GM19455 (cell line): ENCODE measurements at regions not wholly inside any gene's neighbourhood (a gene's known extent, or its start where the extent isn't known, plus 50 kb on each side); places are given as distances from the start of the nearest gene placed in this dataset.

Experiments used
- ATAC-seq: cut with Tn5 transposase; IDR thresholded peaks from one replicate; pipeline ENCODE4 v1.9.1; 2021; ENCODE audit not compliant: unreplicated experiment

DNA sequence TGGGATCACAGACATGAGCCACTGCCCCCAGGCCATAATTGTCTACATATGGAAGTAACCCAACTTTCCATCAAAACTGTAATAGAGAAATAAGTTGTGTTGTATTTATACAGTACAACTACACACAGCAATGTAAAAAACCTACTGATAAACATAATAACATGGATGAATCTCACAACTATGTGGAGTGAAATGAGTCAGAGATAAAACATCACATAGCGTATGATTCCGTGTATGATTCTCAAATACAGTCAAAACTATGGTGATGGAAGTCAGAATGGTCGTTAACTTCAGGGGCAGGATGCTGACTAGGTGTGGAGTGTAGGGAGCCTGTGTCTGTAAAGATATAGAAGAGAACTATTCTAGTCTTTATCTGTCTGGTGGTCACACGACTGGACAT lies 332.7 kb upstream of the SLCO3A1 start:
- ATAC-seq: no peak

- no peak for ATAC-seq
These were observed 332.0 kb upstream of the SLCO3A1 start for GRCh38 chr15:91521548-91521947.

DNA sequence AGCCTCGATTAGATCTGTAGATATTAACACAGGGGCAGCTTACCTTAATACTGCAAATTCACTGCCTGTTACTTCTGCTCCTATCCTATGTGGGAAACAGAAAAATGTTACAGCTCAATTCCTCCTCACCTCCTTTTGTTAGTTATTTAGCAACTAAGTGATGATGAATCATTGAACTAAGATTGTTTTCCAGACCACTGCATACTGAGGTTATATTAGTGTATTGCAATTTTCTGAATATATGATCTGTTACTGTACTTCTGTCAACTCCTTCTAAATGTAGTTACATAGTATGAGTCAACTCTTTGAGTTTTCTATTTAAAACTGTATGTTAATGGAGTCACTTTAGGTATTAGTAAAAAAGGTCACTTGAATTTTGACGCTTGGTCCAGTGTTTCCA lies 331.5 kb upstream of the SLCO3A1 start:
- ATAC-seq: no peak

GRCh38 chr15:91522605-91523332 lies 330.7 kb upstream of the SLCO3A1 start:
- no peak for ATAC-seq

GRCh38 chr15:91523596-91523995 lies 329.9 kb upstream of the SLCO3A1 start:
- no peak for ATAC-seq

DNA sequence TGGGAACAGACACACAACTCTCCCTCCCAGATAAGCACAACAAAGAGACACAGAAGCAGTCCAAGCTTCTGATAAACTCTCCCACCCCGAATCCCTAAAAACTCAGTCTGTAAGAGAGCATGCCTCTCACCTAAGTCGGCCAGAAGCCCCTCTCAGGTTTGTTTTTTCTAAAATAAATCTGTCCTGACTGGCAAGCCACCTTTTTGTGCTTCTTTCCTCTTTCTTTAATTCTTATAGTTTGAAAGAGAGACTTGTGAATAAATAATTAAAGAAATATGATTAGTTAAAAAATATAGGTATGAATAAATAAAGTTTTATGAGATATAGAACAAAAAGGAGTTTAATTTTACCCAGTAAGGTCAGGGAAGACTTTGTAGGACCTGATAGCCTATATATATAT lies 329.0 kb upstream of the SLCO3A1 start:
- ATAC-seq: no peak

DNA sequence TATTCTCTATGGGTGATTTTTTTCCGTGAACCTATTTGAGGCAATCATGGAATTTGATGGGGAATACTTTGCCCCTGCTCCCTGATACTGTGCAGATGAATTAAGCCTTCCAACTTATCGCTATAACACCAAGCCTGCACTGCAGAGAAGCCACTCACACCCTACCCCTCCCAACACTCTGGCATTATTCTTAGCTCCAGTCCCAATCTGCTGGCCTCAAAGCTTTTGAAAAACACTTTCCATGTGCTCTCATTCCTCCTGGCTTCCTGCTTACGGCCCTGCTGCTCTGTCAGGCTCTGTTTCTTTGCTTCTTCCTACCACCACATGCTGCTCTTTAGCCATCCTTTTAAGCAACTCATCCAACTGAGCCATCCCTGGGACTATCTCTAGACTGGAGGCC lies 327.8 kb upstream of the SLCO3A1 start:
- no peak for ATAC-seq

DNA sequence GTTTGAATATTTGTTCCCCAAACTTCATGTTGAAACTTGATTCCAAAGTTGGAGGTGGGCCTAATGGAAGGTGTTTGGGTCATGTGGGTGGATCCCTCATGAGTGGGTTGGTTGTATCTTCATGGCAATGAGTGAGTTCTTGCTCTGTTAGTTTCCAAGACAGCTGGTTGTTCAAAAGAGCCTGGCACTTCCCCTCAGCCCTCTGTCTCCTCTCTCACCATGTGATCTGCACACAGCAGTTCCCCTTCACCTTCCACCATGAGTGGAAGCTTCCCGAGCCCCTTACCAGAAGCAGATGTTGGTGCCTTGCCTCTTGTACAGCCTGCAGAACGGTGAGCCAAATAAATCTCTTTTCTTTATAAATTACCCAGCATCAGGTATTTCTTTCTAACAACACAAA lies 327.1 kb upstream of the SLCO3A1 start:
- no peak for ATAC-seq

DNA sequence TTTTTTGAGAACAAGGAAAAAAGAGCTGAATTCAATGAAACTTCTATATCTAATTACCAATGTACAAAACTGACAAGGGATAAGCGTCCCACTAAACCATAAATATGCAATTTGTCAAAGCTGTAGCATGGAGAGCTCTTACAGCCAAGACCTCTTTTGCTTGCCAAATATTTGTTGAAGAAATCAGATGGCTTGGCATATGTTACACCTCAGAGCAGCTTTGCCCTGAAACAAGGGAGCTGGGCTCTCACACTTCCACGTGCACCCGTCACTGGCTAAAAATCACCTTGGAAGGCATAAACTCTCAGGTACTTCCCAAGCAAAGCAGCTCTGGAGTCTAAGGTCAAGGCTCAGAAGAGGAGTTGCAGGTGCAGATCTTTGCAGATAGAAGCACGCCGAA lies 324.7 kb upstream of the SLCO3A1 start:
- ATAC-seq: no peak

- no peak for ATAC-seq
These were observed 324.0 kb upstream of the SLCO3A1 start for GRCh38 chr15:91529534-91529933.

- ATAC-seq: no peak
These were observed 323.2 kb upstream of the SLCO3A1 start for GRCh38 chr15:91530279-91530678.

DNA sequence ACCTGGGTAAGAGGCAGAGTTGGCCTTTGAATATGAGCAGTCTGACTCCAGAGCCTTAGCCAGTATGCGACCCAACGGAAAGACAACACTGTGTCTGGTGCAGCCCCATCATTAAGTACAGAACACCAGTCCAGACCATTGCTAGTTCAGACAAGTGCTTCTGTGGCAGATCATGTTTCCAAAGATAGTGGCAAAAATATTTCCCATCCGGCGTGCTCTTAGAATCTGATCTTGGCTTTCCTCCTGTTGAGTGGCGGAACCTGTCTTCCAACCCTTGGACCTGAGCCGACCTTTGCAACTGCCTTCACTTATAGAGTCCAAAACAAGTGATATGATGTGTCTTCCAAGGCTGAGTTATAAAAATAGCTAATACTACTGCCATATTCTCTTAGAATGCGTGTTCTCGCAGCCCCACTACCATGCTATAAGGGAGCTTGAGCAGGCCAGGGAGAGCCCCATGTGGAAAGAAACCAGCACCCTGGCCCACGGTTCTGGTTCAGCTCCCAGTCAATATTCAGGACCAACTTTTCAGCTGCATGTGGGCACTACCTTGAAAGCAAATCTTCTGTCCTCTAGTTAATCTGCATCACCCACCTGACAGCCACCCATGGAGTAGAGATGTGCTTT lies 322.4 kb upstream of the SLCO3A1 start:
- no peak for ATAC-seq

DNA sequence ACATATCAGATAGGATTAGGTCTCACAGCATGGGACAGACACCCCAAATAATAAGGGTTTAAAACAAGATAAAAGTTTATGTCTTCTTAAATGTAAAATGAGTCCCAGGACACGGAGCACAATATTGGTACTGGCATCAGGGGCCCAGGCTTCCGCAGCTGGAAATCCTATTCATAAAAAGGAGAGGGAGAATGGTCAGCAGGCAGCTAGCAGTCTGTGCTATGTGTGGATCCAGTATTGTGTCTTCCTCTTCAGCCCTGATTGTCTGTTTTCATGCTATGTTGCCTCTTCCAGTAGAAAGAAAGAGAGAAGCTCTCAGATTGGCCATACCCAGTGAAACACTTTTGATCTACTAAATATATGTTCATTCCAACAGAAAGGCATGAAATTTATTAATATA lies 319.3 kb upstream of the SLCO3A1 start:
- ATAC-seq: no peak

- ATAC-seq: no peak
These were observed 318.5 kb upstream of the SLCO3A1 start for GRCh38 chr15:91534976-91535375.

GRCh38 chr15:91535856-91536500 lies 317.5 kb upstream of the SLCO3A1 start:
- no peak for ATAC-seq

DNA sequence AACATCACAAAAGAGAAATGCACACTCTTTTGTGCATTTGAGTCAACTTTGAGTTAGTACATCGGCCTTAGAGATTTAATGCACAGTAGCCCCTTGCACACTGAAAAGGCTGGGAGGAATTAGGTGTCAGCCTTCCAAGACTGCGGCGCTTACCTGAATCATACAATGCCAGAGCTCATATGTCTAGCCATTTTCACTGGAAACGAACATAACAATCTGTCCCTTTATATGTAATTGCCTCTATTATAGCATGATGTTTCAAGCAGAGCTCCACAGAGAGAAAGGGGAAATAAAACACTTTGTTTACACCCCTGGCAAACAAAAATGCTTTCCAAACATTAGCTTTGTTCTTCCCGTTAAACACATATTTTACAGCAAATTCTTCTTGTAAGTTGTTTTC lies 315.7 kb upstream of the SLCO3A1 start:
- ATAC-seq: no peak

- no peak for ATAC-seq
These were observed 314.7 kb upstream of the SLCO3A1 start for GRCh38 chr15:91538782-91539181.

GRCh38 chr15:91541286-91541685 lies 312.2 kb upstream of the SLCO3A1 start:
- no peak for ATAC-seq

GRCh38 chr15:91542226-91542625 lies 311.3 kb upstream of the SLCO3A1 start:
- ATAC-seq: no peak

- no peak for ATAC-seq
These were observed 306.2 kb upstream of the SLCO3A1 start for GRCh38 chr15:91547356-91547755.

- no peak for ATAC-seq
These were observed 305.0 kb upstream of the SLCO3A1 start for GRCh38 chr15:91548549-91548948.

DNA sequence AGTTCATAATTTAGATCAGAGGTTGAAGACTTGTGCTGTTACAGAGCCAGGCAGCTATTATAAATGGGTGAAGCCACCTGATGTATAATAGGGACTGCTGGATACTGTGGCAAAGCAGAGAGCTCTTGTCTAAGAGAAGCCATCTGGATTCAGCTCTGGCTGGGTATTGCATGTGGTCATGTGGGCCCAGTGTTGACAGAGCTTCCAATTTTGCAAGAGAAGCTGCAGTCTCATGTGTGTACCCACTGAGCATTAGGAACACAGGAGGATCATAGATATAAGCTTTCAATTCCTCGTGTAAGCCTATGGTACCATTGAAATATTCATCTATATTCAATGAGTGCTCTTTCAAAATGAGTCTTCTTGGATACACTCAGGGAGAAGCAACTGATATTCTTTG lies 303.9 kb upstream of the SLCO3A1 start:
- no peak for ATAC-seq
